ENCODE measurements at regions not wholly inside any gene's neighbourhood (a gene's known extent, or its start where the extent isn't known, plus 50 kb on each side); places are given as distances from the start of the nearest gene placed in this dataset.

GRCh38 chr2:236363711-236364277 is 99.6 kb upstream of the ASB18 start:
- intact Hi-C loops (cut with micrococcal nuclease; ENCODE audit: unreplicated experiment), result no loop called here
- FAIRE-seq, result no peak
- no peak overlapping the region for H2AFZ ChIP-seq (ENCODE audit: control insufficient read depth, low read depth, low read length)

More at GRCh38 chr2:236363711-236364277, 99.6 kb upstream of the ASB18 start:
- ChIA-PET CTCF (no interaction called here), SMC1A (ENCODE audit: uncharacterized antibody, unreplicated experiment) (no interaction called here), POLR2A (no interaction called here), RAD21 (ENCODE audit: unreplicated experiment) (interaction anchor here (0.6 kb wide), 1 partner anchor 598 kb away, joined by 4 read pairs; no protein-coding TSS in a partner anchor)
- in situ Hi-C loops (cut with MboI), result no loop called here
- H3K9ac ChIP-seq (ENCODE audit: control insufficient read depth, insufficient read depth, low read length), result no peak overlapping the region
- no peak for TF ChIP-seq MTA3 (IDR thresholded peaks at IDR 0.05; ENCODE audit: borderline replicate concordance, low read length)
- no peak for TF ChIP-seq NR2C1 (IDR thresholded peaks at IDR 0.05)
- TF ChIP-seq SUZ12 (IDR thresholded peaks at IDR 0.05; ENCODE audit: unreplicated experiment), result no peak
- no peak for TF ChIP-seq PBX3 (IDR thresholded peaks at IDR 0.05; ENCODE audit: insufficient replicate concordance, low read depth, low read length)
- TF ChIP-seq LARP7 (IDR thresholded peaks at IDR 0.05), result no peak
- TF ChIP-seq ZBED1 (IDR thresholded peaks at IDR 0.05; ENCODE audit: borderline replicate concordance), result no peak
- TF ChIP-seq EP300 (IDR thresholded peaks at IDR 0.05; ENCODE audit: borderline replicate concordance in 1 of 2, control insufficient read depth in 1 of 2, low read depth in 2 of 2, low read length in 2 of 2), result no peak
- no peak for TF ChIP-seq CHD4 (IDR thresholded peaks at IDR 0.05)
- no peak for TF ChIP-seq ZZZ3 (IDR thresholded peaks at IDR 0.05; ENCODE audit: control insufficient read depth, insufficient read length, low read depth)
- no peak for TF ChIP-seq STAT3 (IDR thresholded peaks at IDR 0.05; ENCODE audit: low read depth, low read length)
- no peak for TF ChIP-seq DPF2 (IDR thresholded peaks at IDR 0.05)
- no peak for TF ChIP-seq ZNF592 (IDR thresholded peaks at IDR 0.05)
- ATAC-seq (no peak), DNase-seq (ENCODE audit: low read depth, low spot score) (no peak)
- no peak overlapping the region for H3K4me2 ChIP-seq (ENCODE audit: control insufficient read depth, insufficient read depth)
- BruUV-seq (replicated peaks), result no TSS peak
- peaks cover 5% of the 10 kb centered on the region for H3K4me1 ChIP-seq (ENCODE audit: control insufficient read depth, insufficient read depth, low read length)
- no peaks in the 10 kb centered on the region for H3K36me3 ChIP-seq (ENCODE audit: control insufficient read depth in 2 of 2, insufficient read depth in 2 of 2, low read length in 1 of 2)
- H3K79me2 ChIP-seq (ENCODE audit: control insufficient read depth, insufficient read depth, low read length), result no peaks in the 10 kb centered on the region
- H3K27ac ChIP-seq (ENCODE audit: control insufficient read depth, insufficient read depth), result no peak overlapping the region
- H3K9me3 ChIP-seq (replicated peaks; ENCODE audit: control insufficient read depth, insufficient read depth, low read length), result no peaks in the 10 kb centered on the region
- H3K27me3 ChIP-seq (replicated peaks in 1 of 2; ENCODE audit: control insufficient read depth in 2 of 2, insufficient read depth in 2 of 2, low read length in 1 of 2), result peaks cover 2 to 3% of the 10 kb centered on the region in 2 experiments; a peak in 2 of 4 replicates
- WGBS (ENCODE audit: insufficient coverage, insufficient replicate concordance, low lambda C conversion rate, missing lambda C conversion rate), result 40% methylated on average over 10 of the region's 10 CpGs
- no peak overlapping the region for H3K4me3 ChIP-seq
- no peaks in the 10 kb centered on the region for H4K20me1 ChIP-seq (ENCODE audit: control insufficient read depth, insufficient read depth)
